Adrenal gland (tissue), 9 donors: ENCODE measurements at regions not wholly inside any gene's neighbourhood (a gene's known extent, or its start where the extent isn't known, plus 50 kb on each side); places are given as distances from the start of the nearest gene placed in this dataset.

ENCODE experiments used
- DNase-seq, 7 donors: peaks; one replicate each; pipeline ENCODE4 v3.0.0-alpha.2; 2019 to 2020
- H3K27ac ChIP-seq, 5 donors: fragments of 200-600 bp; sonication (generic) in 4 of 5; 1 replicate in 3 of 5; 2 replicates in 2 of 5; pipeline versions ENCODE4 v1.5.1 to v1.8.0; 2016 to 2020; ENCODE audit warnings: mild to moderate bottlenecking in 1 of 5
- H3K27me3 ChIP-seq: fragments of 200-600 bp; 2 replicates; pipeline ENCODE4 v1.8.0; 2021
- H3K36me3 ChIP-seq, 2 donors: fragments of 200-600 bp; replicated peaks in 1 of 2; 1 replicate in 1 of 2; 2 replicates in 1 of 2; pipeline versions ENCODE4 v1.5.1 to v1.8.0; 2018 to 2022
- H3K4me1 ChIP-seq, 2 donors: fragments of 200-600 bp; replicated peaks in 1 of 2; 1 replicate in 1 of 2; 2 replicates in 1 of 2; pipeline versions ENCODE4 v1.5.1 to v1.8.0; 2018 to 2021
- H3K4me3 ChIP-seq, 4 donors: fragments of 200-600 bp; sonication (generic) in 3 of 4; one replicate each; pipeline ENCODE4 v1.5.1; 2016 to 2018
- H3K9me3 ChIP-seq, 3 donors: fragments of 200-600 bp; sonication (generic) in 1 of 3; replicated peaks in 1 of 3; 1 replicate in 2 of 3; 2 replicates in 1 of 3; pipeline versions ENCODE4 v1.5.1 to v1.8.0; 2016 to 2021
- CTCF ChIP-seq, 6 experiments: fragments of 450-650 bp in 4 of 6; fragments of 200-600 bp in 2 of 6; sonication (generic) in 1 of 6; IDR thresholded peaks; 1 replicate in 5 of 6; 2 replicates in 1 of 6; pipeline versions ENCODE4 v1.5.1 to v1.8.0; 2016 to 2021; ENCODE audit warnings: antibody characterized with exemption in 6 of 6, mild to moderate bottlenecking in 2 of 6, moderate library complexity in 1 of 6
- POLR2A ChIP-seq, 2 donors: fragments of 450-650 bp; IDR thresholded peaks; one replicate each; pipeline ENCODE4 v1.6.1; 2017; ENCODE audit warnings: antibody characterized with exemption in 2 of 2, mild to moderate bottlenecking in 2 of 2, moderate library complexity in 1 of 2
- WGBS, 4 donors: extraction: QIAGEN DNeasy Blood & Tissue Kit in 2 of 4; methylation state at CpG; one replicate each; pipeline versions ENCODE4 v1.1.5 to v1.1.7; 2013 to 2017; 5-methylcytosine and 5-hydroxymethylcytosine counted together
- intact Hi-C, 2 donors: fragments of 100-400 bp; cut with DNase I; formaldehyde crosslinking; loops; one replicate each; pipeline versions ENCODE4 v1.14.1 to v1.15.0; 2022 to 2023
- donor health status: healthy with polysubstance abuse.
- donor health status: Bipolar disorder and iron deficiency.
- donor health status: DM: yes; HTN: yes; CAD: no.
- donor health status: DM: no; HTN: no; CAD: no.
- donor health status: DM: no; HTN: no; CAD: no.

GRCh38 chrX:104450316-104450715 is 115.7 kb upstream of the IL1RAPL2 start:
- Histone ChIP-seq H3K36me3 (no peaks in the 10 kb centered on the region), H3K9me3 (peaks cover 0 to 6% (median 0%) of the 10 kb centered on the region in 3 donors), H3K27ac (no peak overlapping the region), H3K4me1 (no peaks in the 10 kb centered on the region), H3K4me3 (no peak overlapping the region), H3K27me3 (no peaks in the 10 kb centered on the region)
- no peak for TF ChIP-seq POLR2A (IDR thresholded peaks at IDR 0.05)
- no peak for TF ChIP-seq CTCF (IDR thresholded peaks at IDR 0.05)
- intact Hi-C loops = no loop called here
- WGBS, 4 donors = 42 to 57% (median 49%) methylated on average over 1 of the region's 1 CpG
- DNase-seq = no peak

GRCh38 chrX:104445591-104445990 is 120.4 kb upstream of the IL1RAPL2 start:
- Histone ChIP-seq H3K9me3 (no peaks in the 10 kb centered on the region), H3K36me3 (no peaks in the 10 kb centered on the region), H3K4me1 (no peaks in the 10 kb centered on the region), H3K27me3 (peaks cover 15% of the 10 kb centered on the region), H3K4me3 (no peak overlapping the region), H3K27ac (no peak overlapping the region)
- 55 to 59% (median 57%) methylated on average over 2 of the region's 2 CpGs for WGBS, 4 donors
- intact Hi-C loops = no loop called here
- DNase-seq = no peak
- TF ChIP-seq CTCF (IDR thresholded peaks at IDR 0.05) = no peak

DNA sequence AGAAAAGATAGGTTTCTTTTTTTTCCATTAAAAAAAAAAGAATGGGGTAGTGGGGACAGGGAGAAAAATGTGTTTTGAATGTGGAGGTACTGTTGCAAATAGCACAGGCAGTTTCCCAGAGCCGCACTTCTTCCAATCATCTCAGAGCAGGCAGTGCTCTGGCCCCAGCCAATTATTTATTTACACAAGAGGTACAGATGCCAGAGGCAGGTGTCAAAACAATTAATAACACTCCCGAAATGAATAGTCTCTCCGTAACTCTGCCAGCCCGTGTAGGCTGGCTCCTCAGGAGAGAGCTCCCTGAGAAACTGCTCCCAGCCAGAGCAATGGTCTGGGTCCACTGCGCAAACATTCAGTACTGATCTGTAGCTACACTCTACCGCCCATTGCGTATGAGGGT is 130.8 kb upstream of the IL1RAPL2 start:
- no peak for TF ChIP-seq CTCF (IDR thresholded peaks at IDR 0.05)
- TF ChIP-seq POLR2A (IDR thresholded peaks at IDR 0.05) = no peak
- no peak for DNase-seq
- WGBS, 4 donors = 54 to 72% (median 68%) methylated on average over 6 to 7 of the region's 7 CpGs
- intact Hi-C loops = no loop called here
- peaks cover 9% of the 10 kb centered on the region for H3K27me3 ChIP-seq
- H3K27ac ChIP-seq = no peak overlapping the region
- H3K4me1 ChIP-seq = no peaks in the 10 kb centered on the region
- no peaks in the 10 kb centered on the region for H3K36me3 ChIP-seq
- H3K4me3 ChIP-seq = no peak overlapping the region
- H3K9me3 ChIP-seq = no peaks in the 10 kb centered on the region

DNA sequence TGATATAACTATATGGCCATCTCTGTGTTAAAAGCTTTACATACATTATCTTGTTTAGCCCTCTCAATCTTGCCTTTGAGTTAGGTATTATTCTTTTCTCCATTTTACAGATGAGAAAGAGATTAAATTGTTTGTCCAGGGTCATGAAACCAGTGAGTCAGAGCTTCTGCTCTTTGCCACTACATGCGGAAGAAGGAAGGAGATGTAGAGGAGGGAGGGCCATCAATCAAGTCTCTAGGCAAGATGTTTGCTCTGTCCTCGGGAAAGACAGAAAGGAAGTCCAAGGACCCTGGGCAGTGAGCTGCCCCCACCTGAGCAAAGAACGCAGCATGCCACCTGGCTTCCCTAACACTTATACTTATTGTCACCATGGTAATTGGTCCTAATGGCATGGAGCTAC is 133.7 kb upstream of the IL1RAPL2 start:
- no peaks in the 10 kb centered on the region for H3K36me3 ChIP-seq
- no peak overlapping the region for H3K27ac ChIP-seq
- TF ChIP-seq POLR2A (IDR thresholded peaks at IDR 0.05) = no peak
- TF ChIP-seq CTCF (IDR thresholded peaks at IDR 0.05) = no peak
- no peaks in the 10 kb centered on the region for H3K4me1 ChIP-seq
- peaks cover 9% of the 10 kb centered on the region for H3K27me3 ChIP-seq
- intact Hi-C loops = no loop called here
- 12 to 32% (median 23%) methylated on average over 3 of the region's 3 CpGs for WGBS, 4 donors
- no peak for DNase-seq
- no peak overlapping the region for H3K4me3 ChIP-seq
- H3K9me3 ChIP-seq = no peaks in the 10 kb centered on the region
